ENCODE measurements at regions not wholly inside any gene's neighbourhood (a gene's known extent, or its start where the extent isn't known, plus 50 kb on each side); places are given as distances from the start of the nearest gene placed in this dataset.
"Not testable (repeated sequence)": the region's sequence is repeated elsewhere in the genome, so short reads cannot be mapped to it uniquely, and the experiment has no call there.

- Histone ChIP-seq H3K4me3 (no peak overlapping the region), H3K27ac (no peak overlapping the region)
Measured at GRCh38 chr2:116754381-116755101, 1060.0 kb upstream of the DDX18 start.

- Histone ChIP-seq H3K4me3 (no peak overlapping the region), H3K27ac (no peak overlapping the region)
Measured at GRCh38 chr2:116761864-116762263, 1052.6 kb upstream of the DDX18 start.

DNA sequence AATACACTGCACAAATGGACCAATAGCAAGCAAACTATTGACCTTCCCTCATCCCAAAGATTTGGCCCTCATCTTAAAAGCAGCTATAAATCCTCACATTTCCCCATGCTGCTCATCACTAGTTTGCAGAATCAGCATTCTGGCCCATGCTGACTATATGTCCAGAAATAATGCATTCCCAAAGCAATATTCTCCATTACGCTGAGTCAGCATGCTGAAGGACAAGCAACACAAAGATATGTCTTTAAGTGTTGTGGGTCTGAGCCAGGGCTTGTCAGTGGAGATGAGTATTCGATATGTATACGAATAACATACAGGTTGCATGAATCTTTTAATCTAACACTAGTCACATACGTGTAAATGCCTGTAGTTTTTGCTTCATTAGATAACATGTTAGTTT is 1045.0 kb upstream of the DDX18 start:
- Histone ChIP-seq H3K4me3 (no peak overlapping the region), H3K27ac (no peak overlapping the region)

GRCh38 chr2:116776556-116776955 is 1037.9 kb upstream of the DDX18 start:
- no peak overlapping the region for H3K4me3 ChIP-seq

DNA sequence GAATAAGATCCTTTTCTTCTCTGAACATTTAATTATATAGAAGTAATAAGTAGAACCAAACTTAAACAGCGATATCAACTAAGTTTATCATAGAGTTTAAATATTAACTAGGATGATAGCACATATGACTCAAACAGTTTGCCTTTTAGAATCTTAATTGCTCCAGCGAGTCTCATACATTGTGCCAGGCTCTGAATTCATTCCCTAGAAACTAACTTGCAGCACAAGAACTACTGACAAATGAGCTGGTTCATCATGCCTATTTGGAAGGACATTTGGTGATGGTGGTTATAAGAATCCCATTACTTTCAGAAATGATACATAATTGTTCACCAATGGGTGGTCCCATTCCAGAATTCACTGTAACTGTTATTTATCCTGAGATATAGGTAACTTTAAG is 1026.6 kb upstream of the DDX18 start:
- no peak overlapping the region for H3K4me3 ChIP-seq
- H3K27ac ChIP-seq: no peak overlapping the region

More at GRCh38 chr2:116776556-116776955, 1037.9 kb upstream of the DDX18 start:
- no peak overlapping the region for H3K27ac ChIP-seq

- no peak overlapping the region for H3K4me3 ChIP-seq
- H3K27ac ChIP-seq: no peak overlapping the region
Measured at GRCh38 chr2:116802671-116803070, 1011.8 kb upstream of the DDX18 start.

DNA sequence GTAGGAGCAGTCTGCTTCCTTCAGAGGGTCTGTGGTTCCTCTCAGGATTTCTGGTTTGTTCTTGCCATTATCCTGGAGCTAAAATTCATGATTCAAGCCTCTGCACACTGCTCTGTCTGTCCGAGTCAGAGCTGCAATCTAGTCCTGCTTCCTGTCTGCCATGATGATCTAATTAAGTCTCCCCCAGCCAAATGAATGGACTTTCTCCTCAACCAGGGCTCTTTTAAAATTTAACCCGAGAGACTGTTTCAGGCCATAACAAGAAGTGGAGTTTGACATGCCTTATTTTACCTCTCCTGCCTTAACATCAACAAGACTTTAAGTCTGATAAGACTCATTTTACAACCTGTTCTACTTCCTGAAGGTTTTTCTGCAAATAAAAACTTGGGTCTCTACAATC is 1009.6 kb upstream of the DDX18 start:
- Histone ChIP-seq H3K27ac (no peak overlapping the region), H3K4me3 (no peak overlapping the region)

DNA sequence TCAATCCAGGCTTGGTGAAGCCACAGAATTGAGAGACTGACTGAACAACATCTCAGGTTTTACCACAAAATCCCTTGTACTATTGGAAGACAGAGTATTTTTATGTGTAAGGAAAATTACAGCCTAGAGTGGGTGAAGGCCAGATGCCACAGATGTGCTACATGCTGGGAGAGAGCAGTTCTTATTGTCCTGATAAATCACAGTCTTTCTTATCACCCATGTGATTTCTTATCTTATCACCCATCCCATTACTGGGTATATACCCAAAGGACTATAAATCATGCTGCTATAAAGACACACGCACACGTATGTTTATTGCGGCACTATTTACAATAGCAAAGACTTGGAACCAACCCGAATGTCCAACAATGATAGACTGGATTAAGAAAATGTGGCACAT is 1008.0 kb upstream of the DDX18 start:
- H3K27ac ChIP-seq, H3K4me3 ChIP-seq: not testable (repeated sequence)

- H3K4me3 ChIP-seq: no peak overlapping the region
- H3K27ac ChIP-seq: no peak overlapping the region
Measured at GRCh38 chr2:116809109-116809508, 1005.4 kb upstream of the DDX18 start.

- Histone ChIP-seq H3K27ac (no peak overlapping the region), H3K4me3 (no peak overlapping the region)
Measured at GRCh38 chr2:116810071-116810470, 1004.4 kb upstream of the DDX18 start.

GRCh38 chr2:116810645-116811044 is 1003.8 kb upstream of the DDX18 start:
- Histone ChIP-seq H3K4me3 (no peak overlapping the region), H3K27ac (no peak overlapping the region)

DNA sequence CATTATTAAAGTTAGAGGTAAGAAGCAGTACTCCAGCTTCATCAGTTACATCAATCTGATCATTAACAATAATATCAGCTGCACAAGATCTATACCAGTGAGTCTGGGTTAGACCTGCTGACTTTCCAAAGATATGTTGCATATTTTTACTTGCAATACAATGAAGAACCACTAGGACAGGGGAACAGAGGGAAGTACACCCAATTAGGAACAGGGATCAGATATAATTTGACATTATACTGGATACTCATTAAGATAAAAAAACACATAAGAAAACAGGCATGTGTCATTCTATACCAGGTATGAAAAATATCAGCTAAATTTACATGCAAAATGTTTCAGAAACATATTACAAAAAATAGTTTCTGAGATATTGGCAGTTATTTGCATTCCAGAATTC is 995.1 kb upstream of the DDX18 start:
- Histone ChIP-seq H3K27ac (no peak overlapping the region), H3K4me3 (no peak overlapping the region)

DNA sequence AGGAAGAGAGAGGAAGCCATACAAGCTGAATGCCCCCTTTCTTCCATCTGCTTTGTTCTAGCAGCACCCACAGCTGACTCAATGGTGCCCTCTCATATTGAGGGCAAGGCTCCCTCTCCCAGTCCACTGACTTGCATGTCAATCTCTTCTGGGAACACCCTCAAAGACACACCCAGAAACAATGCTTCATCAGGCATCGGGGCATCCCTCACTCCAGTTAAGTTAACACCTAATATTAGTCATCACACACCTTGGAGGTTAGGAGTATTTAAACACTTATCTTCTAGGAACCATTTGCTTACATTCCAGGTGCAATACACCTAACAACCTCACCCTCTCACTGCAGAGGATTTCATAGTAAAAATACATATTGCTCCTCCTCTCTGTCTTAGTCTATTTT is 993.5 kb upstream of the DDX18 start:
- Histone ChIP-seq H3K4me3 (no peak overlapping the region), H3K27ac (no peak overlapping the region)

DNA sequence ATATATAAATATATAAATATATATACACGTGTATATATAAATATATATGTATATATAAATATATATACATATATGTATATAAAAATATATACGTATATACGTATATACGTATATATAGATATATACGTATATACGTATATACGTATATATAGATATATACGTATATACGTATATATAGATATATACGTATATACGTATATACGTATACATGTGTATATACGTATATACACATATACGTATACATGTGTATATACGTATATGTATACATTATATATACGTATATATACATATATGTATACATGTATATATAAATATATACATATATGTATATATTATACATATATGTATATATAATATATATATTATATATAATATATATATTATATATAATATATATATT is 984.9 kb upstream of the DDX18 start:
- not testable (repeated sequence) for H3K27ac ChIP-seq, H3K4me3 ChIP-seq

DNA sequence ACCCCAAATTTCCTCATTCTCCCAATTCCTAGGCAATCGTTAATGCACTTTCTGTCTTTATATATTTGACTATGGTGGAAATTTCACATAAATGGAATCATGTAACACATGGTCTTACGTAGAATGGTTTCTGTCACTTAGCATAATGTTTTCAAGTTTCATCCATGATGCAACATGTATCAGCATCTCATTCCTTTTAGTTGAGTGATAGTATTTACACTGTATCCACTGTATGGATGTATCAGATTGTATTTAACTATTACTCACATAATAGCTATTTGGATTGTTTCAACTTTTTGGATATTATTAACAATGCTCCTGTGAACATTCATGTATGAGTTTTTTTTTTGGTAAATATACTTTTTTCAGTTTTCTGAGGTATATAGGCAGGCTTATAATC is 982.3 kb upstream of the DDX18 start:
- Histone ChIP-seq H3K4me3 (no peak overlapping the region), H3K27ac (no peak overlapping the region)

GRCh38 chr2:116833052-116833451 is 981.4 kb upstream of the DDX18 start:
- H3K4me3 ChIP-seq: no peak overlapping the region
- H3K27ac ChIP-seq: no peak overlapping the region

GRCh38 chr2:116842164-116842563 is 972.3 kb upstream of the DDX18 start:
- Histone ChIP-seq H3K4me3 (no peak overlapping the region), H3K27ac (no peak overlapping the region)

DNA sequence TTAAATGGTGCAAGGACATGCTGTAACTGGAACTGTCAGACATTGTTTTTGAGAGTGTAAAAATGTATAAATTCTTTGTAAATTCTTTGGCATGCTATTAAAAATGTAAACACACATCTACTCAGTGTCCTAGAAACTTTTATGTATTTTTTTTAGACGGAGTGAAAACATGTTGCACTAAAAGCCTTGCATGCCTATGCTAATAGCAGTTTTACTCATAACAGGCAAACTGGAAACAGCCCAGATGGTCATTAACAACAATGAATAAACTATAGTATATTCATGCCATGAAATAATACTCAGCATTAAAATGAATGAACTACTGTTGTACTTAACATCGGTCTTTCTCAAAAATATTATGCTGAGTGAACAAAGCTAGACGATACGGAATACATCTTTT is 954.8 kb upstream of the DDX18 start:
- Histone ChIP-seq H3K27ac (no peak overlapping the region), H3K4me3 (no peak overlapping the region)

GRCh38 chr2:116874021-116874420 is 940.5 kb upstream of the DDX18 start:
- H3K4me3 ChIP-seq: no peak overlapping the region
- no peak overlapping the region for H3K27ac ChIP-seq

DNA sequence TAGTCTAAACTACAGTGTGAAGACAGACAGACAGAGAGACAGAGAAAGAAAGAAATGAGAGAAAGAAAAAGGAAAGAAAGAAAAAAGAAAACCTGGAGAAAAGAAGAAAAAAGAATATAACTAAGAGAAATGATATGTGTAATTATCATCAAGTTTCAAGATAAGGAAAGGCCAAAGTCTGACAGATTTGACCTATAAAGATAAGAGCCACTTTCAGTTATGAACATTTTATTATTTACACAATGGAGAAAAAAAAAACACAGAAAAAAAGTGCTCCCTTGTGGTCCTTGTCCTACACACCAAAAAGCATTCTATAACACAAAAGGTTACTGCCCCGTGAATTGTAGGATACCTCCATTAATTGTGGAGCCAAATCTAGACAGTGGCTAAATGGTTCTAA is 937.2 kb upstream of the DDX18 start:
- Histone ChIP-seq H3K4me3 (no peak overlapping the region), H3K27ac (no peak overlapping the region)

GRCh38 chr2:116877944-116878343 is 936.5 kb upstream of the DDX18 start:
- Histone ChIP-seq H3K27ac (no peak overlapping the region), H3K4me3 (no peak overlapping the region)

DNA sequence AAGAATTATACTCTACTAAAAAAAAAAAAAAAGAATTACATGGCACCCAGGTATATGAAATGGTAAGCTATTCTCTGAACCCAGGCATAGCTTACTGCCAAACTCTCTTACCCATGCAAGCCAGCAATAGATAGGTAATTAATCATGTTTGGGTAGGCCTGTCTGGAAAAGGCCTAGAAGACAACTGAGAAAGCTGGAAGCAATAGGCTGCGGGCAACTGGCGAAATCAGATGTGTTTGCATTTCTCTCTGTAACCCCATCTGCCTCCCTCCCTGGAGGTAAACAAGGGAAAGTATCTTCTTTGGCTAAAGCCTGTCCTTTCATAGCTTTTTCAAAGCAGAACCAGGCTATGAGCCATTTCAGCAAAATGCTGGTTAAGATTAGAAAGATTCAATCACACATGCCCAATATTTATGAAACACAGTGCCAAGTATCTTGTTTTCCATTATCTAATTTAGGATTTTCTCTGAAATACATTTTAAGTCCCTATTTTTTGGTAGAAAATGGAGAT is 934.8 kb upstream of the DDX18 start:
- no peak overlapping the region for H3K4me3 ChIP-seq
- H3K27ac ChIP-seq: no peak overlapping the region

Measured in skin epidermis (tissue), 12 donors.